Neural progenitor cell (in vitro differentiated cells): ENCODE measurements at regions not wholly inside any gene's neighbourhood (a gene's known extent, or its start where the extent isn't known, plus 50 kb on each side); places are given as distances from the start of the nearest gene placed in this dataset.

Experiments
- DNase-seq: peaks from one replicate; pipeline ENCODE4 v3.0.0-alpha.2; 2016; ENCODE audit warnings: low spot score
- H2AFZ ChIP-seq: fragments of 200-600 bp; sonication (generic); replicated peaks from 2 replicates; pipeline ENCODE4 v1.6.1; 2016; ENCODE audit warnings: antibody characterized with exemption
- H3F3A ChIP-seq: fragments of 200-600 bp; sonication (generic); 2 replicates; pipeline ENCODE4 v1.6.1; 2016; ENCODE audit warnings: antibody characterized with exemption, low read depth
- H3K27ac ChIP-seq: fragments of 200-600 bp; sonication (generic); 2 replicates; pipeline ENCODE4 v1.5.1; 2016; ENCODE audit warnings: mild to moderate bottlenecking
- H3K27me3 ChIP-seq: fragments of 200-600 bp; sonication (generic); 2 replicates; pipeline ENCODE4 v1.6.1; 2016; ENCODE audit warnings: mild to moderate bottlenecking, moderate library complexity
- H3K36me3 ChIP-seq: fragments of 200-600 bp; sonication (generic); 2 replicates; pipeline ENCODE4 v1.5.1; 2016
- H3K4me1 ChIP-seq: fragments of 200-600 bp; sonication (generic); 2 replicates; pipeline ENCODE4 v1.6.1; 2016; ENCODE audit warnings: mixed run types
- H3K4me2 ChIP-seq: fragments of 200-600 bp; sonication (generic); 2 replicates; pipeline ENCODE4 v1.6.1; 2016
- H3K4me3 ChIP-seq: fragments of 200-600 bp; sonication (generic); 2 replicates; pipeline ENCODE4 v1.5.1; 2016
- H3K79me2 ChIP-seq: fragments of 200-600 bp; sonication (generic); 2 replicates; pipeline ENCODE4 v1.6.1; 2016; ENCODE audit warnings: low read depth
- H3K9ac ChIP-seq: fragments of 200-600 bp; sonication (generic); 2 replicates; pipeline ENCODE4 v1.6.1; 2016
- H3K9me3 ChIP-seq: fragments of 200-600 bp; sonication (generic); 2 replicates; pipeline ENCODE4 v1.5.1; 2016; ENCODE audit warnings: low read depth
- H4K20me1 ChIP-seq: fragments of 200-600 bp; sonication (generic); 2 replicates; pipeline ENCODE4 v1.6.1; 2016; ENCODE audit warnings: low read depth
- H3K27ac Mint-ChIP-seq: 3 replicates; pipeline ENCODE4 v1.8.0; 2021; ENCODE audit warnings: mixed read lengths
- H3K27me3 Mint-ChIP-seq: 2 replicates; pipeline ENCODE4 v1.8.0; 2022; ENCODE audit warnings: low read depth, mild to moderate bottlenecking, inconsistent platforms, moderate library complexity, mixed read lengths; ENCODE audit not compliant: insufficient read depth
- H3K36me3 Mint-ChIP-seq: 3 replicates; pipeline ENCODE4 v1.8.0; 2021; ENCODE audit warnings: mixed read lengths
- H3K4me1 Mint-ChIP-seq: 3 replicates; pipeline ENCODE4 v1.8.0; 2021; ENCODE audit warnings: mixed read lengths
- H3K4me3 Mint-ChIP-seq: 3 replicates; pipeline ENCODE4 v1.8.0; 2021; ENCODE audit warnings: mild to moderate bottlenecking, moderate library complexity, mixed read lengths
- H3K9me3 Mint-ChIP-seq: 3 replicates; pipeline ENCODE4 v1.8.0; 2020; ENCODE audit warnings: mixed read lengths
- EZH2 ChIP-seq: fragments of 200-600 bp; sonication (generic); IDR thresholded peaks from 2 replicates; pipeline ENCODE4 v1.6.1; 2017; ENCODE audit warnings: antibody characterized with exemption, mild to moderate bottlenecking, moderate library complexity
- EZH2phosphoT487 ChIP-seq: fragments of 200-600 bp; sonication (generic); IDR thresholded peaks from 2 replicates; pipeline ENCODE4 v1.6.1; 2017; ENCODE audit warnings: antibody characterized with exemption
- TF ChIP-seq, protein P1 (sequence below): fragments of 200-600 bp; sonication (generic); IDR thresholded peaks from 2 replicates; pipeline ENCODE4 v1.5.1; 2017; ENCODE audit warnings: antibody characterized with exemption, mild to moderate bottlenecking

DNA sequence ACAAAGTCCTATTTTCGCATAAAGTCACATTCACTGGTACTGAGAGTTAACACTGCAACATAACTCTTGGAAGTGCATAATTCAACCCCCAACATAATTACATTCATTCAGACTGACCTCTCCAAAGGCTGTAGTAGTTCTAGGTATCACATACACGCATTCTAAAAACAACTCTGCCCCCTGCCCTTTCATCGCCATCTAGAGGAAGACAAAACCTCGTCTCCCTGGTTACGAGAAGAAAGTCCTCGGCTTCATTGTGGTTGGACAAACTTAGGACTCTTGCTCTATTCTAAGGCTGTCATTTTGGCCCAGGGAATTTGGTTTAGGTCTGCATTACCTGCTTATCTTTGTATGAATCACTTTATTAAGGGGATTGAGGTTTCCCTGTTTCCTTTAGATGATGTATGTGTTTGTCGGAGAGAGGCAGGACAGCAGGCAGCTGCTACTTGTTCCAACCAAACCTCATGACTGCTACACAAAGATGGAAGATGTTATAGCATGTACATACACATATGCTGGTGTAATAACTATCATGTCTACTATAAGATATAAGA lies 215.4 kb upstream of the NRXN1 start:
- no peak for DNase-seq
- no peak overlapping the region for H3K4me3 ChIP-seq
- H3F3A ChIP-seq = no peaks in the 10 kb centered on the region
- no peaks in the 10 kb centered on the region for H4K20me1 ChIP-seq
- H3K9ac ChIP-seq = no peak overlapping the region
- Mint-ChIP-seq H3K27me3 (no peaks in the 10 kb centered on the region), H3K9me3 (no peaks in the 10 kb centered on the region), H3K36me3 (no peaks in the 10 kb centered on the region), H3K27ac (no peak overlapping the region), H3K4me3 (no peak overlapping the region), H3K4me1 (no peaks in the 10 kb centered on the region)
- no peak overlapping the region for H3K27ac ChIP-seq
- no peak overlapping the region for H3K4me2 ChIP-seq
- H3K36me3 ChIP-seq = no peaks in the 10 kb centered on the region
- peak overlapping the region; percentile 27 for H2AFZ ChIP-seq
- no peaks in the 10 kb centered on the region for H3K27me3 ChIP-seq
- TF ChIP-seq, protein P1, sequence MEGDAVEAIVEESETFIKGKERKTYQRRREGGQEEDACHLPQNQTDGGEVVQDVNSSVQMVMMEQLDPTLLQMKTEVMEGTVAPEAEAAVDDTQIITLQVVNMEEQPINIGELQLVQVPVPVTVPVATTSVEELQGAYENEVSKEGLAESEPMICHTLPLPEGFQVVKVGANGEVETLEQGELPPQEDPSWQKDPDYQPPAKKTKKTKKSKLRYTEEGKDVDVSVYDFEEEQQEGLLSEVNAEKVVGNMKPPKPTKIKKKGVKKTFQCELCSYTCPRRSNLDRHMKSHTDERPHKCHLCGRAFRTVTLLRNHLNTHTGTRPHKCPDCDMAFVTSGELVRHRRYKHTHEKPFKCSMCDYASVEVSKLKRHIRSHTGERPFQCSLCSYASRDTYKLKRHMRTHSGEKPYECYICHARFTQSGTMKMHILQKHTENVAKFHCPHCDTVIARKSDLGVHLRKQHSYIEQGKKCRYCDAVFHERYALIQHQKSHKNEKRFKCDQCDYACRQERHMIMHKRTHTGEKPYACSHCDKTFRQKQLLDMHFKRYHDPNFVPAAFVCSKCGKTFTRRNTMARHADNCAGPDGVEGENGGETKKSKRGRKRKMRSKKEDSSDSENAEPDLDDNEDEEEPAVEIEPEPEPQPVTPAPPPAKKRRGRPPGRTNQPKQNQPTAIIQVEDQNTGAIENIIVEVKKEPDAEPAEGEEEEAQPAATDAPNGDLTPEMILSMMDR = peak; percentile 17
- TF ChIP-seq EZH2phosphoT487 = no peak
- no peak for TF ChIP-seq EZH2
- H3K9me3 ChIP-seq = no peaks in the 10 kb centered on the region
- H3K4me1 ChIP-seq = no peaks in the 10 kb centered on the region
- H3K79me2 ChIP-seq = no peaks in the 10 kb centered on the region

DNA sequence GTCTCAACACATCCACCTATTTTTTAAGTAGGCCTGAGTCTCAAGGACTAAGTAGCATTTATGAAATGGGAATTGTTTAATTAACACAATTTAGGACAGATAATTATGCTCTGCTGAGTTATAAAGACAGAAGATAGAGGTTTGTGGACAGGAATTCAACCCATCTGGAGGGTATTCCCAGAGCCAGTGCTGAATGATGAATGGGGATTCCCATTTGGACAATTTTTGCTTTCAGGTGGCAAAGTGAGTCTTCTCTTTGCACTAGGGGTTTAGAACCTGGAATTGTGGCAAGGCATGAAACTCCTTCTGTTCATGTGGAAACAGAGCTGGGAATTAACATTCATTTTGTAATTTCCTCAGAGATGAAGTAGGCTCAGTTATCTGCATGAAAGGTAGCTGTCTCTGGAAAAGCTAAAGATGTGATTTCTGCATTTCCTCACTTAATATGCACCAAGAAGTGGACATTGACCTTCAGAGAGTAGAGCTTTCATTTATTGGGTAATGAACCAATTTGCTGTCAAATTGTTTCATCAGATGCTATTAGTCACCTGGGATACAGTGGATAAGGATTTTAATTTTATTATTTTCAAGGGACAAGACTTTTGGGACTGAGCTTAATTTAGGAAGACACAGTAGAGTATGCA lies 212.1 kb upstream of the NRXN1 start:
- Histone ChIP-seq H4K20me1 (no peaks in the 10 kb centered on the region), H3K4me1 (no peaks in the 10 kb centered on the region), H3K4me3 (no peak overlapping the region), H3K9me3 (no peaks in the 10 kb centered on the region), H3K4me2 (no peak overlapping the region), H3K36me3 (no peaks in the 10 kb centered on the region), H3K79me2 (no peaks in the 10 kb centered on the region), H3K27me3 (no peaks in the 10 kb centered on the region), H3K9ac (no peak overlapping the region), H3F3A (no peaks in the 10 kb centered on the region), H2AFZ (no peak overlapping the region), H3K27ac (no peak overlapping the region)
- no peaks in the 10 kb centered on the region for H3K9me3 Mint-ChIP-seq
- DNase-seq = no peak
- H3K4me1 Mint-ChIP-seq = no peaks in the 10 kb centered on the region
- H3K36me3 Mint-ChIP-seq = no peaks in the 10 kb centered on the region
- no peak overlapping the region for H3K4me3 Mint-ChIP-seq
- TF ChIP-seq EZH2 (no peak), EZH2phosphoT487 (no peak)
- TF ChIP-seq, protein P1 = no peak
- no peaks in the 10 kb centered on the region for H3K27me3 Mint-ChIP-seq
- H3K27ac Mint-ChIP-seq = no peak overlapping the region

DNA sequence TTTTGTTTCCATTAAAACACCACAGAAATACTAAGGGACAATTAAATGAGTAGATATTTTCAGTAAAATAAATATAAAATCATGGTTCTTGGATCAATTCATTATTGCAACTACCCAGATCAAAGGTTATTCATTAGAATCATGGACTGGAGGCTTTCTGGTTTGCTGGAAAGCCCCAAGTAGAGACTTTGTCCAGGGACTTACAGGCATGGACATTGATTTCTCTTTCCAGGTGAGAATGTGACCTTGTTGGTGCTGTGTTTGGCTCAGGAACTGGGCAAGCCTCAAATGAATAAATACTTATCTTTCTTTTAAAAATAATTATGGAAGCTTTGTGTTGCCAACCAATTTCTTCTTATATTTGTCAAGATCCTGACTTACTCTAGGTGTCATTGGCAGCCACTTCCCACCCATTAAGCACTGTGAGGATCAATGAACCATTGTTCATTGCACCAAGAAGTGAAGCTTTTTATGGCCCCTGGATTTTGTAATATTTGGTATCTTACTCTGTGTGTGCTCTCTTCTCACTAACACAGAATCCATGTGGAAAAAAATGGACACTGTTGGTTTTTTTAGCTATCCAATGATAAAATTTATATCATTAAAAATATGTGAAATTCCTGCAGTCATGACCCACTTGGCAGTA lies 205.8 kb upstream of the NRXN1 start:
- H3K79me2 ChIP-seq = no peaks in the 10 kb centered on the region
- no peak overlapping the region for H3K4me2 ChIP-seq
- Mint-ChIP-seq H3K4me1 (no peaks in the 10 kb centered on the region), H3K27me3 (no peaks in the 10 kb centered on the region), H3K4me3 (no peak overlapping the region), H3K36me3 (no peaks in the 10 kb centered on the region), H3K27ac (no peak overlapping the region), H3K9me3 (peaks cover 3% of the 10 kb centered on the region)
- H3K27me3 ChIP-seq = no peaks in the 10 kb centered on the region
- H3K4me1 ChIP-seq = no peaks in the 10 kb centered on the region
- DNase-seq = no peak
- no peaks in the 10 kb centered on the region for H3K9me3 ChIP-seq
- no peak overlapping the region for H3K9ac ChIP-seq
- H3K27ac ChIP-seq = no peak overlapping the region
- no peaks in the 10 kb centered on the region for H4K20me1 ChIP-seq
- no peak overlapping the region for H2AFZ ChIP-seq
- H3K4me3 ChIP-seq = no peak overlapping the region
- H3K36me3 ChIP-seq = no peaks in the 10 kb centered on the region
- H3F3A ChIP-seq = no peaks in the 10 kb centered on the region
- no peak for TF ChIP-seq EZH2phosphoT487
- TF ChIP-seq, protein P1 = no peak
- TF ChIP-seq EZH2 = no peak
